Transverse colon (tissue), 4 donors: ENCODE measurements at regions not wholly inside any gene's neighbourhood (a gene's known extent, or its start where the extent isn't known, plus 50 kb on each side); places are given as distances from the start of the nearest gene placed in this dataset.

ENCODE experiments used
- DNase-seq: peaks from one replicate; pipeline ENCODE4 v3.0.0-alpha.2; 2019
- H3K27ac ChIP-seq, 4 donors: fragments of 200-600 bp; sonication (generic); 2 replicates each; pipeline ENCODE4 v1.5.1; 2016 to 2018; ENCODE audit warnings: inconsistent platforms in 4 of 4
- H3K27me3 ChIP-seq: fragments of 200-600 bp; sonication (generic); 2 replicates; pipeline ENCODE4 v1.5.1; 2017; ENCODE audit warnings: inconsistent platforms
- H3K36me3 ChIP-seq, 4 donors: fragments of 200-600 bp; sonication (generic); 2 replicates each; pipeline ENCODE4 v1.5.1; 2017 to 2019; ENCODE audit warnings: inconsistent platforms in 4 of 4
- H3K4me1 ChIP-seq, 4 donors: fragments of 200-600 bp; sonication (generic); 2 replicates each; pipeline ENCODE4 v1.5.1; 2017 to 2020; ENCODE audit warnings: inconsistent platforms in 4 of 4
- H3K4me3 ChIP-seq, 4 donors: fragments of 200-600 bp; sonication (generic); 1 replicate in 1 of 4; 2 replicates in 3 of 4; pipeline versions ENCODE4 v1.5.1 to v1.6.1; 2017 to 2019; ENCODE audit warnings: inconsistent platforms in 4 of 4
- H3K9me3 ChIP-seq, 2 donors: fragments of 200-600 bp; sonication (generic); 2 replicates each; pipeline ENCODE4 v1.5.1; 2017 to 2019; ENCODE audit warnings: inconsistent platforms in 2 of 2
- CTCF ChIP-seq, 5 experiments: fragments of 200-600 bp in 3 of 5; fragments of 450-650 bp in 2 of 5; sonication (generic) in 3 of 5; IDR thresholded peaks; 1 replicate in 2 of 5; 2 replicates in 3 of 5; pipeline ENCODE4 v1.5.1; 2016 to 2017; ENCODE audit warnings: antibody characterized with exemption in 5 of 5, inconsistent platforms in 3 of 5, mild to moderate bottlenecking in 2 of 5, moderate library complexity in 1 of 5
- EP300 ChIP-seq: sonication (generic); formaldehyde crosslinking; IDR thresholded peaks from one replicate; pipeline ENCODE4 v1.6.1; 2017; ENCODE audit warnings: antibody characterized with exemption, low read depth
- POLR2A ChIP-seq: fragments of 450-650 bp; IDR thresholded peaks from one replicate; pipeline ENCODE4 v1.6.1; 2016; ENCODE audit warnings: antibody characterized with exemption, mild to moderate bottlenecking, moderate library complexity
- POLR2AphosphoS5 ChIP-seq, 3 donors: sonication (generic); formaldehyde crosslinking; IDR thresholded peaks; one replicate each; pipeline ENCODE4 v1.6.1; 2016; ENCODE audit warnings: antibody characterized with exemption in 3 of 3
- WGBS, 2 donors: methylation state at CpG; one replicate each; pipeline ENCODE4 v1.1.5; 2018; ENCODE audit warnings: low coverage in 1 of 2; 5-methylcytosine and 5-hydroxymethylcytosine counted together
- in situ Hi-C, 4 donors: fragments of 200-750 bp; cut with MboI; loops; one replicate each; pipeline versions ENCODE4 v1.15.0 to v1.15.1; 2017; ENCODE audit warnings: low sequenced_read_pairs in 3 of 4, low pct_ligation_motif_present in 1 of 4, low pct_unique_long_range_greater_than_20kb in 1 of 4
- intact Hi-C: fragments of 100-400 bp; cut with DNase I; formaldehyde crosslinking; loops from one replicate; pipeline ENCODE4 v1.15.1; 2023; ENCODE audit warnings: low total_unique reads

GRCh38 chr12:88985011-88985410, 367.3 kb downstream of the DUSP6 start:
- no peaks in the 10 kb centered on the region for H3K27me3 ChIP-seq
- intact Hi-C loops: no loop called here
- 83 to 93% methylated on average over 3 of the region's 3 CpGs for WGBS, 2 donors
- H3K4me1 ChIP-seq: no peaks in the 10 kb centered on the region
- TF ChIP-seq EP300: no peak
- no peak for TF ChIP-seq POLR2AphosphoS5 (IDR thresholded peaks at IDR 0.05)
- no peak for TF ChIP-seq CTCF (IDR thresholded peaks at IDR 0.05)
- no peak for TF ChIP-seq POLR2A
- no peak for DNase-seq
- no peak overlapping the region for H3K27ac ChIP-seq
- in situ Hi-C loops: loop anchor here (10.0 to 25.0 kb wide), 4 partner anchors 398 to 873 kb away; partner anchors contain the start of genes KITLG (in 4 of the 4), CEP290 (in 2 of the 4) and TMTC3 (in 2 of the 4)
- H3K4me3 ChIP-seq: no peak overlapping the region
- no peaks in the 10 kb centered on the region for H3K36me3 ChIP-seq
- H3K9me3 ChIP-seq: no peaks in the 10 kb centered on the region

- H3K4me3 ChIP-seq: no peak overlapping the region
- TF ChIP-seq CTCF (IDR thresholded peaks at IDR 0.05): no peak
- TF ChIP-seq EP300: no peak
- TF ChIP-seq POLR2A: no peak
- TF ChIP-seq POLR2AphosphoS5 (IDR thresholded peaks at IDR 0.05): no peak
- DNase-seq: no peak
- no peaks in the 10 kb centered on the region for H3K4me1 ChIP-seq
- in situ Hi-C loops (loop anchor here (10.0 to 25.0 kb wide), 4 partner anchors 395 to 870 kb away; partner anchors contain the start of genes KITLG (in 4 of the 4), CEP290 (in 2 of the 4) and TMTC3 (in 2 of the 4)), intact Hi-C loops (no loop called here)
- H3K27me3 ChIP-seq: no peaks in the 10 kb centered on the region
- 100% methylated on average over 1 of the region's 1 CpG; no CpG with 5 or more reads in 1 of the 2 donors for WGBS, 2 donors
- no peaks in the 10 kb centered on the region for H3K9me3 ChIP-seq
- no peaks in the 10 kb centered on the region for H3K36me3 ChIP-seq
- no peak overlapping the region for H3K27ac ChIP-seq
Observed at GRCh38 chr12:88982694-88983093, 369.6 kb downstream of the DUSP6 start.

GRCh38 chr12:88977115-88977514, 375.2 kb downstream of the DUSP6 start:
- Histone ChIP-seq H3K27ac (no peak overlapping the region), H3K4me3 (no peak overlapping the region), H3K27me3 (no peaks in the 10 kb centered on the region), H3K9me3 (no peaks in the 10 kb centered on the region), H3K4me1 (no peaks in the 10 kb centered on the region), H3K36me3 (no peaks in the 10 kb centered on the region)
- WGBS, 2 donors: 56 to 71% methylated on average over 2 of the region's 2 CpGs
- TF ChIP-seq EP300: no peak
- in situ Hi-C loops (loop anchor here (25.0 kb wide), 3 partner anchors 390 to 865 kb away; partner anchors contain the start of genes KITLG (in 4 of the 4), CEP290 (in 2 of the 4) and TMTC3 (in 2 of the 4)), intact Hi-C loops (no loop called here)
- no peak for DNase-seq

- Histone ChIP-seq H3K4me1 (no peaks in the 10 kb centered on the region), H3K36me3 (no peaks in the 10 kb centered on the region), H3K27ac (no peak overlapping the region), H3K27me3 (no peaks in the 10 kb centered on the region), H3K9me3 (no peaks in the 10 kb centered on the region), H3K4me3 (no peak overlapping the region)
- intact Hi-C loops (no loop called here), in situ Hi-C loops (no loop called here)
- no peak for DNase-seq
- WGBS, 2 donors: 93 to 97% methylated on average over 1 of the region's 1 CpG
- TF ChIP-seq CTCF (IDR thresholded peaks at IDR 0.05): no peak
- no peak for TF ChIP-seq EP300
- no peak for TF ChIP-seq POLR2A
- no peak for TF ChIP-seq POLR2AphosphoS5 (IDR thresholded peaks at IDR 0.05)
Observed at GRCh38 chr12:88973998-88974397, 378.3 kb downstream of the DUSP6 start.

- Histone ChIP-seq H3K27me3 (no peaks in the 10 kb centered on the region), H3K36me3 (no peaks in the 10 kb centered on the region), H3K4me1 (no peaks in the 10 kb centered on the region), H3K9me3 (no peaks in the 10 kb centered on the region), H3K4me3 (no peak overlapping the region), H3K27ac (no peak overlapping the region)
- TF ChIP-seq EP300 (no peak), POLR2AphosphoS5 (IDR thresholded peaks at IDR 0.05) (no peak), POLR2A (no peak), CTCF (IDR thresholded peaks at IDR 0.05) (no peak)
- no peak for DNase-seq
- WGBS, 2 donors: 0 to 19% methylated on average over 1 of the region's 1 CpG
- in situ Hi-C loops: no loop called here
- intact Hi-C loops: no loop called here
Observed at GRCh38 chr12:88970740-88971139, 381.6 kb downstream of the DUSP6 start.
